Tibial artery (tissue), 4 donors: ENCODE measurements at regions not wholly inside any gene's neighbourhood (a gene's known extent, or its start where the extent isn't known, plus 50 kb on each side); places are given as distances from the start of the nearest gene placed in this dataset.

Experiments used
- DNase-seq, 2 donors: peaks; one replicate each; pipeline ENCODE4 v3.0.0-alpha.2; 2019
- H3K27ac ChIP-seq, 2 donors: fragments of 200-600 bp; sonication (generic) in 1 of 2; 1 replicate in 1 of 2; 2 replicates in 1 of 2; pipeline ENCODE4 v1.5.1; 2018 to 2019; ENCODE audit warnings: mild to moderate bottlenecking in 1 of 2
- H3K27me3 ChIP-seq, 2 donors: fragments of 200-600 bp; sonication (generic) in 1 of 2; one replicate each; pipeline versions ENCODE4 v1.5.1 to v1.6.0; 2016 to 2019
- H3K36me3 ChIP-seq, 3 donors: fragments of 200-600 bp; sonication (generic) in 2 of 3; one replicate each; pipeline ENCODE4 v1.5.1; 2016 to 2019; ENCODE audit warnings: mild to moderate bottlenecking in 2 of 3
- H3K4me1 ChIP-seq, 4 donors: fragments of 200-600 bp; sonication (generic) in 2 of 4; 1 replicate in 3 of 4; 2 replicates in 1 of 4; pipeline ENCODE4 v1.5.1; 2016 to 2019
- H3K4me3 ChIP-seq, 2 donors: fragments of 200-600 bp; sonication (generic) in 1 of 2; 1 replicate in 1 of 2; 2 replicates in 1 of 2; pipeline ENCODE4 v1.5.1; 2018 to 2019; ENCODE audit warnings: mild to moderate bottlenecking in 2 of 2
- H3K9me3 ChIP-seq, 3 donors: fragments of 200-600 bp; sonication (generic) in 1 of 3; one replicate each; pipeline ENCODE4 v1.5.1; 2016 to 2019
- intact Hi-C: fragments of 100-400 bp; cut with DNase I; formaldehyde crosslinking; loops from one replicate; pipeline ENCODE4 v1.15.0; 2023; ENCODE audit warnings: low total_unique reads
- TF ChIP-seq, protein P1 (sequence below), 2 experiments: fragments of 200-600 bp in 1 of 2; fragments of 450-650 bp in 1 of 2; IDR thresholded peaks; one replicate each; pipeline ENCODE4 v1.5.1; 2017 to 2019; ENCODE audit warnings: antibody characterized with exemption in 2 of 2, mild to moderate bottlenecking in 1 of 2, moderate library complexity in 1 of 2

DNA sequence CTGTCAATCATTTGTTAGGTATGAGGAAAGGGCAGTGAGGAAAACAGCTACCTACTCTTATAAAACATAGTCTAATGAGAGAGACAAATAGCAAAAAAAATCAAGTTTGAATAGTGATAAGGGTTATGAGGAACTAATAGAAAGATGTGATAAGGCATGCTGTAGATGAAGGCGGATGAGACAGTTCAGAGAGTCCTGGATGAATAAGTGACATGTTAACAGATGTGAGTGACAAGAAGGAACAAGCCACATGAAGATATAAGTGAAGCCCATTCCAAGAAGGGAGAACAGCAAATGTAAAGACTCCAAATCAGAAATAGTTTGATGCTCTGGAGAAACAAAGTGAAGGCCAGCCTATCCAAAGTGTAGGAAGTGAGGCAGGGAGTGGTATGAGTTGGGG, 154.1 kb upstream of the SYT10 start:
- no peak overlapping the region for H3K27ac ChIP-seq
- no peak for DNase-seq
- H3K27me3 ChIP-seq, result no peaks in the 10 kb centered on the region
- no peak overlapping the region for H3K4me3 ChIP-seq
- TF ChIP-seq, protein P1, sequence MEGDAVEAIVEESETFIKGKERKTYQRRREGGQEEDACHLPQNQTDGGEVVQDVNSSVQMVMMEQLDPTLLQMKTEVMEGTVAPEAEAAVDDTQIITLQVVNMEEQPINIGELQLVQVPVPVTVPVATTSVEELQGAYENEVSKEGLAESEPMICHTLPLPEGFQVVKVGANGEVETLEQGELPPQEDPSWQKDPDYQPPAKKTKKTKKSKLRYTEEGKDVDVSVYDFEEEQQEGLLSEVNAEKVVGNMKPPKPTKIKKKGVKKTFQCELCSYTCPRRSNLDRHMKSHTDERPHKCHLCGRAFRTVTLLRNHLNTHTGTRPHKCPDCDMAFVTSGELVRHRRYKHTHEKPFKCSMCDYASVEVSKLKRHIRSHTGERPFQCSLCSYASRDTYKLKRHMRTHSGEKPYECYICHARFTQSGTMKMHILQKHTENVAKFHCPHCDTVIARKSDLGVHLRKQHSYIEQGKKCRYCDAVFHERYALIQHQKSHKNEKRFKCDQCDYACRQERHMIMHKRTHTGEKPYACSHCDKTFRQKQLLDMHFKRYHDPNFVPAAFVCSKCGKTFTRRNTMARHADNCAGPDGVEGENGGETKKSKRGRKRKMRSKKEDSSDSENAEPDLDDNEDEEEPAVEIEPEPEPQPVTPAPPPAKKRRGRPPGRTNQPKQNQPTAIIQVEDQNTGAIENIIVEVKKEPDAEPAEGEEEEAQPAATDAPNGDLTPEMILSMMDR (IDR thresholded peaks at IDR 0.05), result no peak
- H3K36me3 ChIP-seq, result no peaks in the 10 kb centered on the region
- no peaks in the 10 kb centered on the region for H3K4me1 ChIP-seq
- intact Hi-C loops, result no loop called here
- no peaks in the 10 kb centered on the region for H3K9me3 ChIP-seq

DNA sequence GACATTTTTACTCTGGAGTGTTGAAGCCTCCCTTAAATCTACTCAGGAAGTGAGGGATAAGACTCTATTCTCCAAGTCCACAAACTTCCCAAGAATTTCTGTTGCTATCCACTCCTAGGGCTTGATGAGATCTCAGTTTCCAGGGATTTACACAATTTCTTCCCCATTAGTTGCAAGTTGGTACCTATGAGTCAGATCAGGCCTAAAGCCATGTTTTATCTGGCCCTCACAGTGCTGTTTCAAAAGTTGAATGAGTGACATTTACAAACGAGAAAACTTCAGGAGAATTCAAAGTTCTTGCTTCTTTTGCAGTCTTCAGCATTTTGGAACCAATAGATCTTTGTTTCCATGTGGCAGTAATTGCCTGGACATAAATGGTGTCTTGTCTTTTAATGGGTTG, 156.4 kb upstream of the SYT10 start:
- Histone ChIP-seq H3K9me3 (no peaks in the 10 kb centered on the region), H3K4me3 (no peak overlapping the region), H3K4me1 (no peaks in the 10 kb centered on the region), H3K27me3 (no peaks in the 10 kb centered on the region), H3K27ac (no peak overlapping the region), H3K36me3 (no peaks in the 10 kb centered on the region)
- intact Hi-C loops, result no loop called here
- TF ChIP-seq, protein P1 (IDR thresholded peaks at IDR 0.05), result no peak
- no peak for DNase-seq

DNA sequence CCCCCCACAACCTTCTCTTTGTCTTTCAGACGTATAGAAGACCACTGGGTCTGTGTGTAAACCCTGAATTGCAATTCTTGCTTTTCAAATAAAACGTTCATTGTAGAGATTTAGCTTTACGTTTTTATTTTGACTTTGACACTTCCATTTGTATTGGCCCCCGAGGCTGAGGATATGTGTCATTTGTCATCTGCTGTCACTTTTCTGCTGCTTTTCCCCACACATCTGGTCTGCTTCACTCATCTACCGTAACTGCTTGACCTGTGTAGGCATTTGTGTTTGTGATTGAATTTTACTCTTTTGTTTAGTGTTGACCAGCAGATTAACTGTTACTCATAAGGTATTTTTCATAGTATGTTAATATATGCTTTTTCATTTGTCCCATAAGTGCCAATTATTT, 157.2 kb upstream of the SYT10 start:
- intact Hi-C loops, result no loop called here
- no peak overlapping the region for H3K4me3 ChIP-seq

DNA sequence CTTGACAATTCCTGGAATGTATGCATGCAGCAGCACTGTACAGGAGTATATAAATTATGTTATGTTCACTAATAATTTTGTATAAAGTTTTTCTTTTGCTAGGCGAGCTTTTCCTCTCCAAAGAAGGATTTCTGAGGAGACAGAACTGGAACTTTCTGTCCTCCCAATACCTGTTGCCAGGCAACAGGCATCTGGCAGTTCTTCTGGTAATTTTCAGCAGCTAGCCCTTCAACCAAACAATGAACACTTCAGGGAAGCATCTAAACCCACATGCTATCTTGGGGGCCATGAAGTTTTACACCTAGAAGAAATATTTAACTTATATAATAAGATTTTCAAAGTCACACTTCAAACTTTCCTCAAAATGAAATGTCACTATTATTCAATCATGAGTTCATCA, 162.9 kb upstream of the SYT10 start:
- Histone ChIP-seq H3K27ac (no peak overlapping the region), H3K4me3 (no peak overlapping the region), H3K4me1 (no peaks in the 10 kb centered on the region), H3K27me3 (no peaks in the 10 kb centered on the region), H3K36me3 (no peaks in the 10 kb centered on the region), H3K9me3 (no peaks in the 10 kb centered on the region)
- DNase-seq, result no peak
- TF ChIP-seq, protein P1 (IDR thresholded peaks at IDR 0.05), result no peak
- intact Hi-C loops, result no loop called here

More for the DNA sequence above, 157.2 kb upstream of the SYT10 start:
- Histone ChIP-seq H3K9me3 (no peaks in the 10 kb centered on the region), H3K27me3 (no peaks in the 10 kb centered on the region), H3K4me1 (no peaks in the 10 kb centered on the region), H3K27ac (no peak overlapping the region), H3K36me3 (no peaks in the 10 kb centered on the region)
- TF ChIP-seq, protein P1 (IDR thresholded peaks at IDR 0.05), result no peak
- DNase-seq, result no peak

DNA sequence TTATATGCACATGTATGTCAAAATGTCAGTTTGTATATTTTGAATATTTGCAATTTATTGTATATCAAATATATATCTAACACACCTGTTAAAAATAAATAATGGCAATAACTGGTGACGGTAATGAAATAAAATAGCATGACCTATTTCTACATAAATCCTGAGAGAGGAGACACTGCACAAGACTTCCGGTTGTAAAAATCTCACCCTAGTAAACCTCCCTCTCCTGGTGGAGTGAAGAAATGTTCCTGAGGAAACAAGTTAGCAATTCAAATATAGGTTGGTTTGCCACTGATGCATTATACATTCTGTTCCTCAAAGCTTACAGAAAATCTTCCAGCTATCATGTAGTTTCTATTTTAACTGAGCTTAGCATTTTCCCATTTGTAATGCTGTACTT, 166.1 kb upstream of the SYT10 start:
- H3K27me3 ChIP-seq, result no peaks in the 10 kb centered on the region
- no peak overlapping the region for H3K27ac ChIP-seq
- H3K4me3 ChIP-seq, result no peak overlapping the region
- no peaks in the 10 kb centered on the region for H3K4me1 ChIP-seq
- TF ChIP-seq, protein P1 (IDR thresholded peaks at IDR 0.05), result peak in 1 of 2 experiments; percentile 7
- intact Hi-C loops, result no loop called here
- no peaks in the 10 kb centered on the region for H3K9me3 ChIP-seq
- no peak for DNase-seq
- no peaks in the 10 kb centered on the region for H3K36me3 ChIP-seq

DNA sequence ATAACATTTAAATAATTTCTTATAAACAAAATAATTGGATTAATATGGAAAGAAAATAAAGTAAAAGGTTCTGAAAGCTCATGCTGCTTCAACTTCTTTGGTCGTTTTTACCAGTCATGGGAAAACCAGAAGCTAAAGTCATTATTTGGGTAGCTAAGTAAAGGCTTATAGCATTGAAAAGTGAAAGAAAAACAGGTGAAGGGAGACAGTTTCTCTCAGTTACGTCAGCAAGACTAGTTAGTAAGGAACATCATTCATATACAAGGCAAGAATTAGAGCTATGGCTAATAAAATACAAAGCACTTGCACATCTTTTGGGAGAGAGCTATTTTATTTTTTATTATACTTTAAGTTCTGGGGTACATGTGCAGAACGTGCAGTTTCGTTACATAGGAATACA, 170.3 kb upstream of the SYT10 start:
- Histone ChIP-seq H3K4me3 (no peak overlapping the region), H3K9me3 (no peaks in the 10 kb centered on the region), H3K27me3 (no peaks in the 10 kb centered on the region), H3K36me3 (no peaks in the 10 kb centered on the region), H3K4me1 (no peaks in the 10 kb centered on the region), H3K27ac (no peak overlapping the region)
- intact Hi-C loops, result no loop called here
- no peak for DNase-seq
- TF ChIP-seq, protein P1 (IDR thresholded peaks at IDR 0.05), result no peak
